H9 (cell line): ENCODE measurements at regions not wholly inside any gene's neighbourhood (a gene's known extent, or its start where the extent isn't known, plus 50 kb on each side); places are given as distances from the start of the nearest gene placed in this dataset.

Experiments
- DNase-seq: peaks from one replicate; pipeline ENCODE4 v3.0.0-alpha.2; 2017
- H2AFZ ChIP-seq: one replicate; pipeline ENCODE4 v1.6.1; 2013; ENCODE audit warnings: mild to moderate bottlenecking, low read length, control low read depth, moderate library complexity
- H2AK5ac ChIP-seq: 2 replicates; pipeline ENCODE4 v1.6.1; 2013; ENCODE audit warnings: low read length, control low read depth, mixed read lengths; ENCODE audit not compliant: insufficient read length
- H2BK120ac ChIP-seq: one replicate; pipeline ENCODE4 v1.6.1; 2013; ENCODE audit warnings: low read depth, mild to moderate bottlenecking, low read length, control low read depth, inconsistent platforms; ENCODE audit not compliant: poor library complexity, severe bottlenecking
- H2BK12ac ChIP-seq: 2 replicates; pipeline ENCODE4 v1.6.1; 2013; ENCODE audit warnings: low read length, control low read depth, mixed read lengths, low read depth; ENCODE audit not compliant: insufficient read length
- H2BK15ac ChIP-seq: 2 replicates; pipeline ENCODE4 v1.6.1; 2013; ENCODE audit warnings: low read depth, low read length, control low read depth
- H2BK20ac ChIP-seq: one replicate; pipeline ENCODE4 v1.6.1; 2013; ENCODE audit warnings: low read depth, mild to moderate bottlenecking, low read length, control low read depth, inconsistent platforms; ENCODE audit not compliant: poor library complexity, severe bottlenecking
- H2BK5ac ChIP-seq: 2 replicates; pipeline ENCODE4 v1.6.1; 2013; ENCODE audit warnings: low read length, control low read depth, mixed read lengths; ENCODE audit not compliant: insufficient read length
- H3K14ac ChIP-seq: 2 replicates; pipeline ENCODE4 v1.6.1; 2013; ENCODE audit warnings: low read length, control low read depth; ENCODE audit not compliant: insufficient read depth
- H3K18ac ChIP-seq: 2 replicates; pipeline ENCODE4 v1.6.1; 2013; ENCODE audit warnings: low read depth, mild to moderate bottlenecking, mixed read lengths, low read length, control low read depth; ENCODE audit not compliant: insufficient read length
- H3K23ac ChIP-seq: 2 replicates; pipeline ENCODE4 v1.6.1; 2013; ENCODE audit warnings: low read length, control low read depth, mixed read lengths, low read depth; ENCODE audit not compliant: insufficient read length
- H3K23me2 ChIP-seq: 2 replicates; pipeline ENCODE4 v1.6.1; 2013; ENCODE audit warnings: low read depth, mild to moderate bottlenecking, mixed read lengths, low read length, control low read depth; ENCODE audit not compliant: insufficient read length, poor library complexity, severe bottlenecking
- H3K27ac ChIP-seq: 2 replicates; pipeline ENCODE4 v1.5.1; 2013; ENCODE audit warnings: low read length, control low read depth, mixed read lengths, low read depth; ENCODE audit not compliant: insufficient read length
- H3K27me3 ChIP-seq: 2 replicates; pipeline ENCODE4 v1.6.1; 2013; ENCODE audit warnings: low read length, control low read depth, inconsistent platforms; ENCODE audit not compliant: insufficient read depth
- H3K4ac ChIP-seq: 2 replicates; pipeline ENCODE4 v1.6.1; 2013; ENCODE audit warnings: low read depth, mild to moderate bottlenecking, control low read depth, inconsistent platforms, low read length, moderate library complexity
- H3K4me1 ChIP-seq: 2 replicates; pipeline ENCODE4 v1.6.1; 2013; ENCODE audit warnings: low read length, control low read depth, inconsistent platforms; ENCODE audit not compliant: insufficient read depth
- H3K4me2 ChIP-seq: 2 replicates; pipeline ENCODE4 v1.6.1; 2013; ENCODE audit warnings: low read length, control low read depth, mixed read lengths; ENCODE audit not compliant: insufficient read length, insufficient read depth
- H3K56ac ChIP-seq: 2 replicates; pipeline ENCODE4 v1.6.1; 2013; ENCODE audit warnings: low read depth, mild to moderate bottlenecking, mixed read lengths, low read length, control low read depth; ENCODE audit not compliant: insufficient read length
- H3K79me1 ChIP-seq: 2 replicates; pipeline ENCODE4 v1.6.1; 2013; ENCODE audit warnings: low read depth, mild to moderate bottlenecking, moderate library complexity, low read length, control low read depth, inconsistent platforms; ENCODE audit not compliant: insufficient read depth, poor library complexity, severe bottlenecking
- H3K79me2 ChIP-seq: 2 replicates; pipeline ENCODE4 v1.6.1; 2013; ENCODE audit warnings: low read length, control low read depth, inconsistent platforms; ENCODE audit not compliant: insufficient read depth
- H3K9ac ChIP-seq: 2 replicates; pipeline ENCODE4 v1.6.1; 2013; ENCODE audit warnings: low read length, control low read depth, mixed read lengths; ENCODE audit not compliant: insufficient read length; ENCODE audit errors: extremely low read depth
- H3K9me3 ChIP-seq: one replicate; pipeline ENCODE4 v1.6.1; 2013; ENCODE audit warnings: low read depth, low read length, inconsistent platforms; ENCODE audit not compliant: control insufficient read depth
- H3T11ph ChIP-seq: one replicate; pipeline ENCODE4 v1.6.1; 2013; ENCODE audit warnings: mild to moderate bottlenecking, low read length, control low read depth, inconsistent platforms
- H4K20me1 ChIP-seq: one replicate; pipeline ENCODE4 v1.6.1; 2013; ENCODE audit not compliant: control insufficient read depth, insufficient read length, insufficient read depth
- H4K5ac ChIP-seq: 2 replicates; pipeline ENCODE4 v1.6.1; 2013; ENCODE audit warnings: low read depth, mild to moderate bottlenecking, mixed read lengths, low read length, control low read depth; ENCODE audit not compliant: insufficient read length
- H4K8ac ChIP-seq: replicated peaks from 2 replicates; pipeline ENCODE4 v1.6.1; 2013; ENCODE audit warnings: low read length, control low read depth, mixed read lengths, low read depth; ENCODE audit not compliant: insufficient read length
- H4K91ac ChIP-seq: 2 replicates; pipeline ENCODE4 v1.6.1; 2013; ENCODE audit warnings: low read depth, mild to moderate bottlenecking, moderate library complexity, mixed read lengths, low read length, control low read depth; ENCODE audit not compliant: insufficient read length
- H3K27ac Mint-ChIP-seq, 3 experiments: 2 replicates in 2 of 3; 3 replicates in 1 of 3; pipeline ENCODE4 v1.8.0; 2020 to 2021; ENCODE audit warnings: mixed read lengths in 3 of 3, mild to moderate bottlenecking in 1 of 3, moderate library complexity in 1 of 3
- H3K27me3 Mint-ChIP-seq: 2 replicates; pipeline ENCODE4 v1.8.0; 2021; ENCODE audit warnings: low read depth, mild to moderate bottlenecking, moderate library complexity, mixed read lengths
- H3K36me3 Mint-ChIP-seq, 3 experiments: 2 replicates in 2 of 3; 3 replicates in 1 of 3; pipeline ENCODE4 v1.8.0; 2020 to 2021; ENCODE audit warnings: low read depth in 3 of 3, mixed read lengths in 3 of 3; ENCODE audit not compliant: insufficient read depth in 1 of 3
- H3K4me1 Mint-ChIP-seq, 2 experiments: 2 replicates each; pipeline ENCODE4 v1.8.0; 2020; ENCODE audit warnings: mixed read lengths in 2 of 2
- H3K4me3 Mint-ChIP-seq, 2 experiments: 2 replicates in 1 of 2; 3 replicates in 1 of 2; pipeline ENCODE4 v1.8.0; 2020 to 2021; ENCODE audit warnings: mild to moderate bottlenecking in 2 of 2, mixed read lengths in 2 of 2, moderate library complexity in 1 of 2
- H3K9me3 Mint-ChIP-seq, 2 experiments: 2 replicates in 1 of 2; 3 replicates in 1 of 2; pipeline ENCODE4 v1.8.0; 2020; ENCODE audit warnings: mild to moderate bottlenecking in 2 of 2, mixed read lengths in 2 of 2, moderate library complexity in 1 of 2
- CTCF ChIP-seq: fragments of 200-600 bp; sonication (generic); conservative IDR thresholded peaks from 3 replicates; pipeline ENCODE4 v1.8.0; 2021; ENCODE audit warnings: antibody characterized with exemption, mild to moderate bottlenecking
- WGBS: extraction: QIAGEN DNeasy Blood & Tissue Kit; methylation state at CpG from one replicate; pipeline ENCODE4 v1.1.7; 2013; ENCODE audit warnings: missing lambda C conversion rate, low lambda C conversion rate, mixed read lengths; ENCODE audit not compliant: insufficient read length; ENCODE audit errors: extremely low coverage; 5-methylcytosine and 5-hydroxymethylcytosine counted together

GRCh38 chr15:100723315-100723801, 121.0 kb downstream of the ASB7 start:
- no peaks in the 10 kb centered on the region for H3K79me1 ChIP-seq
- no peak overlapping the region for H4K91ac ChIP-seq
- H3K4me2 ChIP-seq, result no peak overlapping the region
- no peak overlapping the region for H3K9ac ChIP-seq
- H2BK5ac ChIP-seq, result no peak overlapping the region
- no peak overlapping the region for H3K4ac ChIP-seq
- no CpG with 5 or more reads among the region's 6 CpGs for WGBS
- H3K56ac ChIP-seq, result no peak overlapping the region
- H3K9me3 ChIP-seq, result no peaks in the 10 kb centered on the region
- no peak overlapping the region for H2BK20ac ChIP-seq
- no peak overlapping the region for H2BK15ac ChIP-seq
- H4K5ac ChIP-seq, result no peak overlapping the region
- H3K27me3 Mint-ChIP-seq, result peaks cover 4% of the 10 kb centered on the region
- H4K8ac ChIP-seq, result no peak overlapping the region
- H3K4me1 Mint-ChIP-seq, result peaks cover 7 to 14% of the 10 kb centered on the region in 2 experiments
- no peak overlapping the region for H3K23ac ChIP-seq
- H2AFZ ChIP-seq, result no peak overlapping the region
- H3K4me3 Mint-ChIP-seq, result no peak overlapping the region
- H2BK120ac ChIP-seq, result no peak overlapping the region
- no peak overlapping the region for H3K27ac ChIP-seq
- no peaks in the 10 kb centered on the region; a peak in 2 of 5 replicates for H3K9me3 Mint-ChIP-seq
- no peaks in the 10 kb centered on the region for H4K20me1 ChIP-seq
- DNase-seq, result no peak
- no peak for TF ChIP-seq CTCF
- H3K23me2 ChIP-seq, result no peaks in the 10 kb centered on the region
- no peaks in the 10 kb centered on the region; a peak in 1 of 7 replicates for H3K36me3 Mint-ChIP-seq
- H3K27me3 ChIP-seq, result no peaks in the 10 kb centered on the region
- no peak overlapping the region for H2BK12ac ChIP-seq
- peaks cover 4% of the 10 kb centered on the region; the same call in 1 of the 2 replicates for H3K4me1 ChIP-seq
- H3T11ph ChIP-seq, result no peak overlapping the region
- H3K27ac Mint-ChIP-seq, result no peak overlapping the region
- no peak overlapping the region for H3K14ac ChIP-seq
- H2AK5ac ChIP-seq, result no peak overlapping the region
- H3K79me2 ChIP-seq, result no peaks in the 10 kb centered on the region
- no peak overlapping the region for H3K18ac ChIP-seq
